ENCODE measurements at regions not wholly inside any gene's neighbourhood (a gene's known extent, or its start where the extent isn't known, plus 50 kb on each side); places are given as distances from the start of the nearest gene placed in this dataset.

GRCh38 chr4:183852910-183853547 is 52.1 kb upstream of the STOX2 start:
- DNase-seq (ENCODE audit: low spot score) = no peak

GRCh38 chr4:183853548-183853940 is 51.6 kb upstream of the STOX2 start:
- DNase-seq (ENCODE audit: low spot score) = no peak
